ENCODE measurements at regions not wholly inside any gene's neighbourhood (a gene's known extent, or its start where the extent isn't known, plus 50 kb on each side); places are given as distances from the start of the nearest gene placed in this dataset.

GRCh38 chr10:21172930-21173801 is 276.1 kb upstream of the NEBL start:
- no peak for DNase-seq (ENCODE audit: low spot score)

- DNase-seq (ENCODE audit: low spot score): no peak
Measured at GRCh38 chr10:21172542-21172929, 275.4 kb upstream of the NEBL start.

- DNase-seq (ENCODE audit: low spot score): no peak
Measured at GRCh38 chr10:21171936-21172541, 274.9 kb upstream of the NEBL start.

- DNase-seq (ENCODE audit: low spot score): no peak
Measured at GRCh38 chr10:21171197-21171935, 274.3 kb upstream of the NEBL start.

GRCh38 chr10:21170216-21170615 is 273.1 kb upstream of the NEBL start:
- DNase-seq (ENCODE audit: low spot score): no peak

- DNase-seq (ENCODE audit: low spot score): no peak
Measured at GRCh38 chr10:21169271-21169670, 272.2 kb upstream of the NEBL start.

GRCh38 chr10:21167288-21168010 is 270.3 kb upstream of the NEBL start:
- no peak for DNase-seq (ENCODE audit: low spot score)

- no peak for DNase-seq (ENCODE audit: low spot score)
Measured at GRCh38 chr10:21166557-21167287, 269.6 kb upstream of the NEBL start.

- DNase-seq (ENCODE audit: low spot score): no peak
Measured at GRCh38 chr10:21165489-21165888, 268.4 kb upstream of the NEBL start.

- DNase-seq (ENCODE audit: low spot score): no peak
Measured at GRCh38 chr10:21164687-21165086, 267.6 kb upstream of the NEBL start.

- no peak for DNase-seq (ENCODE audit: low spot score)
Measured at GRCh38 chr10:21162948-21163347, 265.8 kb upstream of the NEBL start.

- no peak for DNase-seq (ENCODE audit: low spot score)
Measured at GRCh38 chr10:21161647-21162046, 264.5 kb upstream of the NEBL start.

GRCh38 chr10:21161090-21161625 is 264.0 kb upstream of the NEBL start:
- no peak for DNase-seq (ENCODE audit: low spot score)

- DNase-seq (ENCODE audit: low spot score): no peak
Measured at GRCh38 chr10:21160116-21160515, 263.0 kb upstream of the NEBL start.

- no peak for DNase-seq (ENCODE audit: low spot score)
Measured at GRCh38 chr10:21159669-21160068, 262.6 kb upstream of the NEBL start.

GRCh38 chr10:21158301-21158700 is 261.2 kb upstream of the NEBL start:
- no peak for DNase-seq (ENCODE audit: low spot score)

GRCh38 chr10:21157664-21158063 is 260.6 kb upstream of the NEBL start:
- DNase-seq (ENCODE audit: low spot score): no peak

- DNase-seq (ENCODE audit: low spot score): no peak
Measured at GRCh38 chr10:21150166-21150565, 253.1 kb upstream of the NEBL start.

GRCh38 chr10:21146436-21146789 is 249.3 kb upstream of the NEBL start:
- DNase-seq (ENCODE audit: low spot score): no peak

GRCh38 chr10:21145751-21146435 is 248.8 kb upstream of the NEBL start:
- DNase-seq (ENCODE audit: low spot score): no peak

GRCh38 chr10:21144047-21144446 is 246.9 kb upstream of the NEBL start:
- no peak for DNase-seq (ENCODE audit: low spot score)

Measured in hematopoietic multipotent progenitor cell treated with erythropoietin and hydrocortisone succinate and interleukin-3 and kit ligand, for 17 days (in vitro differentiated cells).